GM12878 (cell line): ENCODE measurements at regions not wholly inside any gene's neighbourhood (a gene's known extent, or its start where the extent isn't known, plus 50 kb on each side); places are given as distances from the start of the nearest gene placed in this dataset.

Experiments
- CHD1 ChIP-seq: IDR thresholded peaks from 2 replicates; pipeline ENCODE4 v1.6.1; 2012; ENCODE audit warnings: low read depth, low read length, improper control_type of control experiment
- KAT2A ChIP-seq: conservative IDR thresholded peaks from 2 replicates; pipeline ENCODE4 v1.6.1; 2011; ENCODE audit warnings: low read depth, low read length; ENCODE audit not compliant: control insufficient read depth
- POLR2A ChIP-seq: IDR thresholded peaks from 2 replicates; pipeline ENCODE4 v1.6.1; 2011; ENCODE audit warnings: low read depth, mild to moderate bottlenecking, low read length
- POLR2AphosphoS5 ChIP-seq: IDR thresholded peaks from 2 replicates; pipeline ENCODE4 v1.6.1; 2011; ENCODE audit warnings: mild to moderate bottlenecking, low read length, inconsistent platforms
- STAT3 ChIP-seq: IDR thresholded peaks from 2 replicates; pipeline ENCODE4 v1.6.1; 2011; ENCODE audit warnings: low read depth, low read length, improper control_type of control experiment
- ZBTB4 ChIP-seq: fragments of 450-650 bp; formaldehyde crosslinking; IDR thresholded peaks from 2 replicates; pipeline ENCODE4 v1.4.0; 2022; ENCODE audit warnings: mild to moderate bottlenecking, moderate library complexity
- ZZZ3 ChIP-seq: IDR thresholded peaks from 2 replicates; pipeline ENCODE4 v1.6.1; 2011; ENCODE audit warnings: low read depth; ENCODE audit not compliant: control insufficient read depth, insufficient read length
- TF ChIP-seq, protein P1 (sequence below): IDR thresholded peaks from 2 replicates; pipeline ENCODE4 v1.6.1; 2012; ENCODE audit warnings: low read depth, low read length, improper control_type of control experiment
- TF ChIP-seq, protein P2 (sequence below), 3 experiments: IDR thresholded peaks in 2 of 3; conservative IDR thresholded peaks in 1 of 3; 2 replicates each; pipeline ENCODE4 v1.5.1; 2011; ENCODE audit warnings: low read depth in 3 of 3, low read length in 3 of 3, mild to moderate bottlenecking in 3 of 3, control low read depth in 2 of 3, moderate library complexity in 2 of 3, inconsistent platforms in 1 of 3, mixed read lengths in 1 of 3; ENCODE audit not compliant: control insufficient read depth in 2 of 3, insufficient read depth in 1 of 3; ENCODE audit errors: extremely low read depth in 1 of 3
- TF ChIP-seq, protein P3 (sequence below): IDR thresholded peaks from 2 replicates; pipeline ENCODE4 v1.6.1; 2012; ENCODE audit warnings: mild to moderate bottlenecking, low read depth, low read length

GRCh38 chrX:114061226-114061625 lies 522.7 kb upstream of the HTR2C start:
- TF ChIP-seq STAT3: no peak
- TF ChIP-seq ZZZ3: no peak
- TF ChIP-seq, protein P1, sequence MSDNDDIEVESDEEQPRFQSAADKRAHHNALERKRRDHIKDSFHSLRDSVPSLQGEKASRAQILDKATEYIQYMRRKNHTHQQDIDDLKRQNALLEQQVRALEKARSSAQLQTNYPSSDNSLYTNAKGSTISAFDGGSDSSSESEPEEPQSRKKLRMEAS: no peak
- TF ChIP-seq ZBTB4: no peak
- no peak for TF ChIP-seq CHD1
- no peak for TF ChIP-seq KAT2A
- TF ChIP-seq POLR2AphosphoS5: no peak
- TF ChIP-seq, protein P2, sequence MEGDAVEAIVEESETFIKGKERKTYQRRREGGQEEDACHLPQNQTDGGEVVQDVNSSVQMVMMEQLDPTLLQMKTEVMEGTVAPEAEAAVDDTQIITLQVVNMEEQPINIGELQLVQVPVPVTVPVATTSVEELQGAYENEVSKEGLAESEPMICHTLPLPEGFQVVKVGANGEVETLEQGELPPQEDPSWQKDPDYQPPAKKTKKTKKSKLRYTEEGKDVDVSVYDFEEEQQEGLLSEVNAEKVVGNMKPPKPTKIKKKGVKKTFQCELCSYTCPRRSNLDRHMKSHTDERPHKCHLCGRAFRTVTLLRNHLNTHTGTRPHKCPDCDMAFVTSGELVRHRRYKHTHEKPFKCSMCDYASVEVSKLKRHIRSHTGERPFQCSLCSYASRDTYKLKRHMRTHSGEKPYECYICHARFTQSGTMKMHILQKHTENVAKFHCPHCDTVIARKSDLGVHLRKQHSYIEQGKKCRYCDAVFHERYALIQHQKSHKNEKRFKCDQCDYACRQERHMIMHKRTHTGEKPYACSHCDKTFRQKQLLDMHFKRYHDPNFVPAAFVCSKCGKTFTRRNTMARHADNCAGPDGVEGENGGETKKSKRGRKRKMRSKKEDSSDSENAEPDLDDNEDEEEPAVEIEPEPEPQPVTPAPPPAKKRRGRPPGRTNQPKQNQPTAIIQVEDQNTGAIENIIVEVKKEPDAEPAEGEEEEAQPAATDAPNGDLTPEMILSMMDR (IDR thresholded peaks at IDR 0.05 in 2 of 3, conservative IDR thresholded peaks at IDR 0.05 in 1 of 3; ENCODE audit: control insufficient read depth in 2 of 3, extremely low read depth in 1 of 3, insufficient read depth in 1 of 3, low read depth in 3 of 3, low read length in 3 of 3): no peak
- no peak for TF ChIP-seq POLR2A
- TF ChIP-seq, protein P3, sequence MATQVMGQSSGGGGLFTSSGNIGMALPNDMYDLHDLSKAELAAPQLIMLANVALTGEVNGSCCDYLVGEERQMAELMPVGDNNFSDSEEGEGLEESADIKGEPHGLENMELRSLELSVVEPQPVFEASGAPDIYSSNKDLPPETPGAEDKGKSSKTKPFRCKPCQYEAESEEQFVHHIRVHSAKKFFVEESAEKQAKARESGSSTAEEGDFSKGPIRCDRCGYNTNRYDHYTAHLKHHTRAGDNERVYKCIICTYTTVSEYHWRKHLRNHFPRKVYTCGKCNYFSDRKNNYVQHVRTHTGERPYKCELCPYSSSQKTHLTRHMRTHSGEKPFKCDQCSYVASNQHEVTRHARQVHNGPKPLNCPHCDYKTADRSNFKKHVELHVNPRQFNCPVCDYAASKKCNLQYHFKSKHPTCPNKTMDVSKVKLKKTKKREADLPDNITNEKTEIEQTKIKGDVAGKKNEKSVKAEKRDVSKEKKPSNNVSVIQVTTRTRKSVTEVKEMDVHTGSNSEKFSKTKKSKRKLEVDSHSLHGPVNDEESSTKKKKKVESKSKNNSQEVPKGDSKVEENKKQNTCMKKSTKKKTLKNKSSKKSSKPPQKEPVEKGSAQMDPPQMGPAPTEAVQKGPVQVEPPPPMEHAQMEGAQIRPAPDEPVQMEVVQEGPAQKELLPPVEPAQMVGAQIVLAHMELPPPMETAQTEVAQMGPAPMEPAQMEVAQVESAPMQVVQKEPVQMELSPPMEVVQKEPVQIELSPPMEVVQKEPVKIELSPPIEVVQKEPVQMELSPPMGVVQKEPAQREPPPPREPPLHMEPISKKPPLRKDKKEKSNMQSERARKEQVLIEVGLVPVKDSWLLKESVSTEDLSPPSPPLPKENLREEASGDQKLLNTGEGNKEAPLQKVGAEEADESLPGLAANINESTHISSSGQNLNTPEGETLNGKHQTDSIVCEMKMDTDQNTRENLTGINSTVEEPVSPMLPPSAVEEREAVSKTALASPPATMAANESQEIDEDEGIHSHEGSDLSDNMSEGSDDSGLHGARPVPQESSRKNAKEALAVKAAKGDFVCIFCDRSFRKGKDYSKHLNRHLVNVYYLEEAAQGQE: no peak
